Dermis microvascular lymphatic vessel endothelial cell (primary cell): ENCODE measurements at regions not wholly inside any gene's neighbourhood (a gene's known extent, or its start where the extent isn't known, plus 50 kb on each side); places are given as distances from the start of the nearest gene placed in this dataset.

Source experiments
- DNase-seq, 2 donors: peaks; one replicate each; pipeline versions ENCODE4 v3.0.0 to v3.0.0-alpha.2; 2010; ENCODE audit warnings: low read depth in 2 of 2

DNA sequence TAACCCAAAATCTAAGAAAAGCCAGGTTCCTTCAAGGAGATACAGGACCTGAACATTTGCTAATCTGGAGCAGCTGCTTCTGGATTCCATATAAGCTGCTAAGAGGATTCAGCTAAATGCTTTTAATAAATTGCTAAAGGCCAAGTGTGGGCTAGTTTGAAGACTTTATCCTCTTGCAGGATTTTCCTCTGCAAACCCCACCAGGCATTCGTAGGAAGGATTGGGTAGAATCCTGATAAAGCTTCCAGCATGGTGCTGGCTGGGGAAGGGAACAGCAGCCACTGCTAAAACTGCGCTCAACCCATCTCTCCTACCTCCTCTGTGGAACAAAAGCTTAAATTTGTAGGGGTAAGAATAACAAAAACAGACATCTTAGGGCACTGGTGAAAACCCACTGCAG lies 61.3 kb upstream of the TAB3 start:
- DNase-seq = no peak

DNA sequence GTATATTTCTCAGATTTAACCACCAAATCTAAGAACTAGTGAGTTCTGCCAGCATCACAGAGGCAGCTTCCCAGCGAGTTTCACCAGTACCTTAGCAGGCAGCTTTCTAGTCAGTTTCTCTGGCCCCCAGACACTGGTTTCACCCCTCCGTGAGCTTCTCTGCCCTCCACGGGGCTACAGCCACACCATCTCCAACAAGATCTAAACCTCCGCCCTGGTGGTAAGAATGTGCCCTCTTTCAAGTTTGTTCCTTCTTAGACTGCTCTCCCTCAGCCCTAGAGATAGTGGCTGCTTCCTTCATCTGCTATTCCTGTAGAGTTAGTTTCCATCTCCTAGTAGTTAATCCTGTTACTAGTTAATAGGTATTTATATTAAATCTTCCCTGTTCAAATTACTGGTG lies 60.5 kb upstream of the TAB3 start:
- DNase-seq = no peak

DNA sequence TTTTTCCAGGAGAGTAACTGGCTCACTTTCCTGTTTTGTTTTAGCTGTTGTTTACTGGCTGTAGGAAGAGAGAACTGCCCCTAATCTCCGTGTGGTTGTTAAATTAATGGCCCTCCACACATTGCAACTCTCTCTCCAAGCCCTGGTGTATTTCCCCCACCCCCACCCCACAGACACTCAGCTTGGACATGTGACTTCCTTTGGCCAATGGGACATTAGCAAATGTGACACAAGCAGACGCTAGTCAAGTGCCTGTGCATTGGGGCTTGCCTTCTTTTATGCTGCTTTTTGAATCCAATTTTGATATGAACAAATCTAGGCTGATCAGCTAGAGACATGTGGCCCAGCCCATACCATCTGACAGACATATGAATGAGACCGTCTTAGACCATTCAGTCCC lies 59.6 kb upstream of the TAB3 start:
- DNase-seq = no peak

DNA sequence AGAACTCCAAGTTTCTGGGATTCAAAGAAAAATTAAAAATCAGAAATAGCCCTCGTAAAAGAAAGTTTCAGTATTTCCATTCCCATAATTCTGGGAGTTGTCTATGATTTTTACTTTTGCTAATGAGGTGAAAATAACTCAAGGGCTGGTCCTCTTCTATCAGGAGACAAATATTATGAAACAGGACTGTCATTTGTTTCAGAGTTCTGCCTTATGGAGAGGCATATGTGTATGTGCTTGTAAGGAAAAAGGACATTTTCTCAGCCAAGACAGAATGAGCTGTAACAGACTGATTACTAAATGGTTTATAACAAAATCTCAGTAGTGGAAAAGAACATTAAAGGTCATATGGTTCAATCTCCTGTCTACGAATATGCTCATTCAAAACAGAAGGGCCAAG lies 59.0 kb upstream of the TAB3 start:
- no peak for DNase-seq

GRCh38 chrX:30943984-30944383 lies 54.9 kb upstream of the TAB3 start:
- DNase-seq = peak in 1 of 2 donors; percentile 0

DNA sequence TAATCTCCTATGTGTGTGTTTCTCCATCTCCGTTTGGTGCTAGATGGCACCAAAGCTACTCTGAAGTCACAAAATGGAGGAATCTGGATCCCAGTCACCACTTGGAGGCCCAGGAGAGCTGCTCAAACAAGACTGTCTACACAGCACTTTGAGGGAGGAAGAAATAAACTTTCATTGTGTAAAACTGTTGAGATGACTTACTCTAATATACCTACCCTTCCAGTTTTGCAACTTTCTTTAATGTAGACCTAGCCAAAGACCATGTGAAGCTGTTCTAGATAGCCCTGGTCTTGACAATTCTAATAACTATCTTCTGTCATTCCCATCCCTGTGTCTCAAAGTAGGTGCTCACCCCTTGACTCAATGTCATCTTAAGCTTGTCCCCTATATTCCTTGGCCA lies 52.8 kb upstream of the TAB3 start:
- DNase-seq = no peak

- no peak for DNase-seq
Measured at GRCh38 chrX:30939928-30940327, 50.9 kb upstream of the TAB3 start.
